ENCODE measurements at regions not wholly inside any gene's neighbourhood (a gene's known extent, or its start where the extent isn't known, plus 50 kb on each side); places are given as distances from the start of the nearest gene placed in this dataset.

DNA sequence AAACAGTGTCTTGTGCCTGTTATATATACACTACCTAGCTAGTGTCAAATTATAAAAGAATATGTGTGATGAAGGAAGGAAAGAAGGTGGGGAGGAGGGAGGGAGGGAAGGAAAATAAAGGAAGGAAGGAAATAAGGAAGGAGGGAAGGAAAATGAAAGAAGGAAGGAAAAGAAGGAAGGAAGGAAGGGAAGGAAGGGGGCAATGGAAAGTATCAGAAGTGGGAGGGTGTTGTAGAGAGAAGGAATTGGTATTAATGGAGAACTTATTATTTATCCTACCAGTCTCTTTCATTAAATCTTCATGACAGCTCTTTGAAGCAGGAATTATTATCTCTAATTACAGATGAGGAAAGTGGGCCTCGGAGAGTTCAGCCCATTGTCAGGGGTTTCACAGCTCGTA lies 202.4 kb downstream of the SAMD5 start:
- no peak for DNase-seq (ENCODE audit: low read depth)
- H3K4me3 ChIP-seq (ENCODE audit: low read length): no peak overlapping the region
- TF ChIP-seq, protein P1, sequence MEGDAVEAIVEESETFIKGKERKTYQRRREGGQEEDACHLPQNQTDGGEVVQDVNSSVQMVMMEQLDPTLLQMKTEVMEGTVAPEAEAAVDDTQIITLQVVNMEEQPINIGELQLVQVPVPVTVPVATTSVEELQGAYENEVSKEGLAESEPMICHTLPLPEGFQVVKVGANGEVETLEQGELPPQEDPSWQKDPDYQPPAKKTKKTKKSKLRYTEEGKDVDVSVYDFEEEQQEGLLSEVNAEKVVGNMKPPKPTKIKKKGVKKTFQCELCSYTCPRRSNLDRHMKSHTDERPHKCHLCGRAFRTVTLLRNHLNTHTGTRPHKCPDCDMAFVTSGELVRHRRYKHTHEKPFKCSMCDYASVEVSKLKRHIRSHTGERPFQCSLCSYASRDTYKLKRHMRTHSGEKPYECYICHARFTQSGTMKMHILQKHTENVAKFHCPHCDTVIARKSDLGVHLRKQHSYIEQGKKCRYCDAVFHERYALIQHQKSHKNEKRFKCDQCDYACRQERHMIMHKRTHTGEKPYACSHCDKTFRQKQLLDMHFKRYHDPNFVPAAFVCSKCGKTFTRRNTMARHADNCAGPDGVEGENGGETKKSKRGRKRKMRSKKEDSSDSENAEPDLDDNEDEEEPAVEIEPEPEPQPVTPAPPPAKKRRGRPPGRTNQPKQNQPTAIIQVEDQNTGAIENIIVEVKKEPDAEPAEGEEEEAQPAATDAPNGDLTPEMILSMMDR (conservative IDR thresholded peaks at IDR 0.05; ENCODE audit: low read depth, low read length): no peak

DNA sequence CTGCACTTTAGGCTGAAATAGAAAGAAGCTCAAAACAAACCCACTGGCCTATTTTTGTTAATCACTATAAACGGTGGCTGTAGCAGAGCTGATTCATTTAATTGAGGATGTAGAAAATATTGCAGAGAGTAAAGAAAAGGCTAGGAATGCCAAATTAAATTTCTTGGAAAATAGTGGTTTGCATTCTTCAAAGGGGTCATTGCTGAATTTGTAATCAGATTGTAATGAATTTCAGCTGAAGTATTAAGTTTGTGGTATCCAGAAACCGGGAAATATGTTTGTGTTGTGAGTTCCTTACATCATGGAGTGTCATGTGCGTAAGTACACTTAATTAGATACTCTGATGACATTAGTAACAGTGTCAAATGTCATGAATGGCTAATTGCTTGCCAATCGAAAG lies 203.0 kb downstream of the SAMD5 start:
- TF ChIP-seq, protein P1 (conservative IDR thresholded peaks at IDR 0.05; ENCODE audit: low read depth, low read length): no peak
- DNase-seq (ENCODE audit: low read depth): peak; percentile 38
- H3K4me3 ChIP-seq (ENCODE audit: low read length): no peak overlapping the region

DNA sequence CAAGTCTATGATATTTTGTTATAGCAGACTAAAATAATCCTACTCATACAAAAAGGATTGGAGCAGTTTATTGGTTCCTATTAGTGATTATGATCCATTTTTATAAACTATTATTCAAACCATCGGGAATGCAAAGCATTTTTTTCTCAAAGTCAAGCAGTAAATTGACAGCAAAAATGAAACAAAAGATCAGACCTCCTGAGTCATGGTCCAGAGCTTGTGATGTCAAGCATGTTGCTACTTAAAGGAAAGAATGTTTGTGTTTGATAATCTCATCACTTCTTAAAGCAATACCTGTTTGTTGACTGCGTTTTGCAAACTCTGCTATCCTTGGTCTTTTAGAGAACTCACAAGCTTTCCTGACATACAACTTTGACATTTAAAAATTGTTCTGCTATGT lies 204.4 kb downstream of the SAMD5 start:
- peak; percentile 73 for DNase-seq (ENCODE audit: low read depth)
- no peak overlapping the region for H3K4me3 ChIP-seq (ENCODE audit: low read length)
- TF ChIP-seq, protein P1 (conservative IDR thresholded peaks at IDR 0.05; ENCODE audit: low read depth, low read length): no peak

DNA sequence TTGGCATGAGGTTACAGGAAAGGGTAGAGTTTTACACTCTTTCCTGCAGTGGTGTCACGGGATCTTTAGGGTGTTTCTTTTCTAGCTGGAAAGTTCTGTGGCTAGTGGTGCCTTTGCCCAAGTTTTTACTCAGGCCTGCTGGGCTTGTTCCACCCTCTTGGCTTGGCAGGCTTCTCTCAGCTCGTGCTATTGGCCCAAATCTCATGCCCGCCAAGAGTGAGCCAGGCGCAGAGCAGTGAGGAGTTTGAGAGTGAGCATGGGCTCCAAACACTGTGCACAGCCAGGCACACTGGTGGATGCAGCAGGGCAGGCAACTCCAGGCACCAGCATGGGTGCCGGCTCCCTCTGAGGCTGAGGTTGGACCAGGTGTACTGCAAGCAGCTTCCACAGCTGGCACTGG lies 206.5 kb downstream of the SAMD5 start:
- TF ChIP-seq, protein P1 (conservative IDR thresholded peaks at IDR 0.05; ENCODE audit: low read depth, low read length): no peak

DNA sequence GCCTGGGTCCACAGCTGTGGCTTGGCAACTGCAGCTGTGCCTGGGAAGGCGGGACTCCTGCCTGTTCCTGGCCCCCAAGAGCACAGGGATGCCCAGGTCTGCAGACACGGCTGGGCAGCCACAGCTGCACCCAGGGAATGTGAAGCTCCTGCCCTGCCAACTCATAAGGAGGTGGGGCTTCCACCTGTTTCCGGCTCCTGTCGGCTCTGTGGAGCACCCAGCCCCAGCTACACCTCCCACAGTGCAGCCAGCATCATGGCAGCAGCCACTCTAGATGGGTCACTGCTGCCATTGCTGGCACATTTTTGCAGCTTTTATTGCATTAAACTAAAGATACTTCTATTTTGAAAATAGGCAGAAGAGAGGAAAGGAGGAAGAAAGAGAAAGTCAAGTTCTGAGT lies 207.9 kb downstream of the SAMD5 start:
- no peak overlapping the region for H3K4me3 ChIP-seq (ENCODE audit: low read length)
- DNase-seq (ENCODE audit: low read depth): no peak
- TF ChIP-seq, protein P1 (conservative IDR thresholded peaks at IDR 0.05; ENCODE audit: low read depth, low read length): no peak

More for the DNA sequence above, 206.5 kb downstream of the SAMD5 start:
- no peak overlapping the region for H3K4me3 ChIP-seq (ENCODE audit: low read length)
- no peak for DNase-seq (ENCODE audit: low read depth)

DNA sequence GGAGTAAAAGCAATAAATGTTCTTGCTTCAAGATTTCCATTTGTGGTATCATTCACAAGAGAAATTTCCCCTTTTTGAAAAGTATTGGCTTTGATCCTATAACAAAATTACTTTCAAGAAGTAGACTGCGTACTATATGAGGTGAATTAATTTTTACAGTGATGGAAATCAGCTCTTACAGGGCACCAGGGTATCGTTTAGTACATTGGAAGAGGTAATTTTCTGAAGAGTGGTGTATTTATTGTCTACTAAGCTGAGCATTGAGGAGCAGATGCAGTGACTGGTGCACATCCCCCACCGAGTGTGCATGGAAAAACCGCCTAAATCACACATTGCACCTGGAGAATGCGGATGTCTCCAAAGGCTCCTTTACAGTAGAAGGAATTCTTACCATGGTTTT lies 209.5 kb downstream of the SAMD5 start:
- no peak overlapping the region for H3K4me3 ChIP-seq (ENCODE audit: low read length)
- no peak for DNase-seq (ENCODE audit: low read depth)
- TF ChIP-seq, protein P1 (conservative IDR thresholded peaks at IDR 0.05; ENCODE audit: low read depth, low read length): no peak

DNA sequence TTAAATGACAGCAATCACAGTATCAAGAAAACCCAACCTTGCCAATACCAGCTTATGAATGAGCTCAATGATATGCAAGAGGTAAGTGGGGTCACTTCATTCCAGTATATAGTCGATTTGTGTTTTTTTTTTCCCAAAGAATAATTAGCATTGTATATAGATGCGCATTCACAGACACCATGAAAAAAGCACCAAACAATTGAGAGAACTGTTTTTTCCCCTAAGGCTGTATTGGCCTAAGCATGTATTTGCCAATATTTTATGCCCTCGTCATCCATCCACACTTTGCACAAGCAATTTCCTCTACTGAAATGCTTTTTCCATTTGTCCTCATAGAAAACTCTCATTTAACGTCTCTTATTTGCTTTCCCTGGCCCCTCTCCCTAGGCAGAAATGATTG lies 213.7 kb downstream of the SAMD5 start:
- no peak overlapping the region for H3K4me3 ChIP-seq (ENCODE audit: low read length)
- TF ChIP-seq, protein P1 (conservative IDR thresholded peaks at IDR 0.05; ENCODE audit: low read depth, low read length): no peak
- no peak for DNase-seq (ENCODE audit: low read depth)

All from retinal pigment epithelial cell (primary cell).